ENCODE measurements at regions not wholly inside any gene's neighbourhood (a gene's known extent, or its start where the extent isn't known, plus 50 kb on each side); places are given as distances from the start of the nearest gene placed in this dataset.

DNA sequence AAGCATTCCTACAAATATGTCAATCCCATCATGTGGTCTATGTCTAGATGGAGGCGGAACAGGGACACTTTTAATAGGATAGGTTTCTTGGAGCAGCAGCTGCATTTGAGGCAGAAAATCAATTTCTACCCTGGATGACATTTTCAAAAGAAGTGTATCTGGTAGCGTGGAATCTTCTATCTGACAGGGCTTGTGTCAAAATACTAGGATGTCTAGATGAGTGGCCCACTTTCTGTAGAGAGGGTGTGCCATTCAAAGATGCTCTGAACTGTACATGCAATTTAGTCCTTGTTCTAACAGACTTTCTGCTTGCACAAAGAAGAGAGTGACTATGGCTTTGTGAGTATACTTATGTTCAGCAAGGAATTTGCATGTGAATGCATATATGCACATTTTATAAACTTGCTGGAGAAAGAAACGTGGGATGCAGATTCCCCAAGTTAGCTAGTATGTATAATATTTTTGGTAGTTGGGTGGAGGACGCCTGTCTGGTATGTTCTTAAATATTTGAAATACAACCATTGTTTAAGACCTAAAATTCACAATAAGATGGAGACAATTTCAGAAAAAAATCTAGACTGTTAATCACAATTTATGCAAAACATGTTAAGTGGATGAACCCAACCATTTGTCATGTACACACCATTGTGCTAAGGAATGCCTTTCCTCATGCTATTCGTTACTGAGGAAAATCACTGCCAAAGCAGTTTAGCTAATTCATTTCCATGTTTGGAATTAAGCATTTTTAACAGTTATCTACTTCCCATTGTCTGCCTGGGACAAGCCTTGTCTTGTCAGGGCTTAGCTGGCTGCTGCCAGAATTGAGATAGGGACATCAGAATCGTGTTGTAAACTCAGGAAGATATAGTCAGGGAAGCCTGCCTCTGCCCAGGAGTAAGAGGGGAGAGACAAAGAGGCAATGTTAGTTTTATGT, 129.1 kb upstream of the MEF2C start:
- no peak overlapping the region for H3K27ac ChIP-seq (ENCODE audit: low read depth, low read length)
- DNase-seq: no peak
- ChIA-PET CTCF (ENCODE audit: partially characterized antibody) (no interaction called here), POLR2A (ENCODE audit: partially characterized antibody) (no interaction called here)
- no peaks in the 10 kb centered on the region for H3K27me3 ChIP-seq (ENCODE audit: insufficient read depth, low read length)
- Mint-ChIP-seq H3K4me1 (no peaks in the 10 kb centered on the region), H3K36me3 (no peaks in the 10 kb centered on the region), H3K27me3 (no peaks in the 10 kb centered on the region), H3K9me3 (peaks cover 0 to 5% (median 0%) of the 10 kb centered on the region in 8 donors), H3K27ac (no peak overlapping the region), H3K4me3 (no peak overlapping the region)
- intact Hi-C loops (cut with micrococcal nuclease): no loop called here
- H3K9me3 ChIP-seq (ENCODE audit: control insufficient read depth in 1 of 2, low read length in 2 of 2): no peaks in the 10 kb centered on the region
- H3K36me3 ChIP-seq (ENCODE audit: insufficient read depth, low read length): no peaks in the 10 kb centered on the region
- no peaks in the 10 kb centered on the region for H3K4me1 ChIP-seq (ENCODE audit: insufficient read depth, low read length)
- no peak overlapping the region for H3K4me3 ChIP-seq (ENCODE audit: low read length in 2 of 2)

DNA sequence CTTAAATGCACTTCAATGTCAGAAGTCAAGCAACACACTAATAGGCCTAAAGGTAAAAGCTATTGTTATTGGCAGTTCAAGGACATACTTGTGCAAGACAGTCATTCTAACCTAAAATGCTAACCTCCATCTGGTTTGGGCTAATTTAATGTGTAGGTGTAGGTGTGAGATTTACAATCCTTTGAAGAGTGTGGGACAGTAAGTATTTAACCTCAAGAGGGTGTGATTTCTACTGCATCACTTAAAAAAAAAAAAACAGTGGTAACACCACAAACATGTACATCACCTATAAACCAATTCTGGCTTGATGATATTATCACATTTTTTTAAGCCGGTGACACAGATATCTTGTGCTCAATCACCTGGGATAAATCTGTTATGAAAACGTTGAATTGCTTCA, 127.5 kb upstream of the MEF2C start:
- POLR2A ChIA-PET (ENCODE audit: partially characterized antibody): no interaction called here
- CTCF ChIA-PET (ENCODE audit: partially characterized antibody): no interaction called here

DNA sequence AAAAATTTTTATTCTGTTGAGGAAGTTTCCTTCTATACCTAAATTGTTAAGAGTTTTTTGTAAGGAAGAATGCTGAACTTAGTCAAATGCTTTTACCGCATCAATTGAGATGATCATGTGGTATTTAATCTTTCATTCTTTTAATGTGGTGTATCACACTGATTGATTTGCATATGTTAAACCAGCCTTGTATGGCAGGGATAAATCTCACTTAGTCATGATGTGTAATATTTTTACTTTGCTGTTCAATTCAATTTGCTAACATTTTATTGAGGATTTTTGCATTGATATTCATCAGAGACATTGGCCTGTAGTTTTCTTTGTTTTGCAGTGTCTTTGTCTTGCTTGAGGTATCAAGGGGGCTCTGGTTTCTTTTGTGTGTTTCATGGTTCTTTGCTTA, 125.3 kb upstream of the MEF2C start:
- H3K27me3 ChIP-seq (ENCODE audit: insufficient read depth, low read length): no peaks in the 10 kb centered on the region
- ChIA-PET POLR2A (ENCODE audit: partially characterized antibody) (no interaction called here), CTCF (ENCODE audit: partially characterized antibody) (no interaction called here)
- H3K4me3 ChIP-seq (ENCODE audit: low read length in 2 of 2): no peak overlapping the region
- Mint-ChIP-seq H3K4me3 (no peak overlapping the region), H3K4me1 (no peaks in the 10 kb centered on the region), H3K36me3 (no peaks in the 10 kb centered on the region), H3K9me3 (peaks cover 0 to 10% (median 3%) of the 10 kb centered on the region in 8 donors), H3K27ac (no peak overlapping the region), H3K27me3 (no peaks in the 10 kb centered on the region)
- no peaks in the 10 kb centered on the region for H3K36me3 ChIP-seq (ENCODE audit: insufficient read depth, low read length)
- H3K27ac ChIP-seq (ENCODE audit: low read depth, low read length): no peak overlapping the region
- H3K9me3 ChIP-seq (ENCODE audit: control insufficient read depth in 1 of 2, low read length in 2 of 2): no peaks in the 10 kb centered on the region
- intact Hi-C loops (cut with micrococcal nuclease): no loop called here
- H3K4me1 ChIP-seq (ENCODE audit: insufficient read depth, low read length): no peaks in the 10 kb centered on the region
- DNase-seq: no peak

More for the DNA sequence above, 127.5 kb upstream of the MEF2C start:
- no peaks in the 10 kb centered on the region for H3K4me1 Mint-ChIP-seq
- Histone ChIP-seq H3K27ac (ENCODE audit: low read depth, low read length) (no peak overlapping the region), H3K27me3 (ENCODE audit: insufficient read depth, low read length) (no peaks in the 10 kb centered on the region), H3K36me3 (ENCODE audit: insufficient read depth, low read length) (no peaks in the 10 kb centered on the region), H3K9me3 (ENCODE audit: control insufficient read depth in 1 of 2, low read length in 2 of 2) (no peaks in the 10 kb centered on the region), H3K4me3 (ENCODE audit: low read length in 2 of 2) (no peak overlapping the region), H3K4me1 (ENCODE audit: insufficient read depth, low read length) (no peaks in the 10 kb centered on the region)
- H3K9me3 Mint-ChIP-seq: peaks cover 0 to 7% (median 0%) of the 10 kb centered on the region in 8 donors
- H3K36me3 Mint-ChIP-seq: no peaks in the 10 kb centered on the region
- no peak for DNase-seq
- intact Hi-C loops (cut with micrococcal nuclease): no loop called here
- no peaks in the 10 kb centered on the region for H3K27me3 Mint-ChIP-seq
- H3K4me3 Mint-ChIP-seq: no peak overlapping the region
- H3K27ac Mint-ChIP-seq: no peak overlapping the region

DNA sequence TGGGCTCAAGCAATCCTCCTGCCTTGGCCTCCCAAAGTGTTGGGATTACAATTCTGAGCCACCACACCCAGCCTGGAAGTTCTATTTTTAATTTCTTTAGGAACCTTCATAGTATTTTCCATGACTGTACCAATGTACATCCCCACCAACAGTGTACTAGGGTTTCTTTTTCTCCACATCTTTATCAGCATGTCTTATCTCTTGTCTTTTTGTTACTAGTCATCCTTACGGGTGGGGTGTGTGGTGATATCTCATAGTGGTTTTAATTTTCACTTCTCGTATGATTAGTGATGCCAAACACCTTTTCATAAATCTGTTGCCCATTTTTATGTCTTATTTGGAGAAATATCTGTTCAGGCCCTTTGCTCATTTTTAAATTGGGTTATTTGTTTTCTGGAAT, 123.0 kb upstream of the MEF2C start:
- POLR2A ChIA-PET (ENCODE audit: partially characterized antibody): no interaction called here
- intact Hi-C loops (cut with micrococcal nuclease): no loop called here

DNA sequence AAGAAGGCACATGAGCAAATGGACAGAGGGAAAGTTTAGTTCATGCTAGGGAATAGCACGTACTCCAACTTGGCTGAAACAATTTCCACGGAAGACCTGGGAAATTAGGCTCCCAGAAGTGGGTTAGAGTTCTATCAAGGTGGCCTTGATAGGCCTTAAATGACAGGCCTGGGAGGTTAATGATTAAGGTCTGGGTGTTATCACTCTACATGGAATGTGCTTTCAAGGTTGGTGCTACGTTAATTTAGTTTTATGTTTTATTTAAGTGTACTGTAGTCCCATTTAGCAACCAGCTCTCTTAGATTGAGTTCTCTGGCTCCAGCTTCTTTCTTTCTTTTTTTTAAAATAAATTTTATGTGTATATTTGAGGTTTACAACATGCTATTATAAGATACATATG, 121.4 kb upstream of the MEF2C start:
- ChIA-PET CTCF (ENCODE audit: partially characterized antibody) (no interaction called here), POLR2A (ENCODE audit: partially characterized antibody) (no interaction called here)
- H3K4me1 ChIP-seq (ENCODE audit: insufficient read depth, low read length): no peaks in the 10 kb centered on the region
- H3K36me3 Mint-ChIP-seq: no peaks in the 10 kb centered on the region
- H3K27me3 ChIP-seq (ENCODE audit: insufficient read depth, low read length): no peaks in the 10 kb centered on the region
- no peaks in the 10 kb centered on the region for H3K27me3 Mint-ChIP-seq
- no peak overlapping the region for H3K4me3 Mint-ChIP-seq
- H3K9me3 Mint-ChIP-seq: peaks cover 0 to 10% (median 3%) of the 10 kb centered on the region in 8 donors
- no peak overlapping the region for H3K27ac Mint-ChIP-seq
- intact Hi-C loops (cut with micrococcal nuclease): no loop called here
- DNase-seq: no peak
- H3K9me3 ChIP-seq (ENCODE audit: control insufficient read depth in 1 of 2, low read length in 2 of 2): no peaks in the 10 kb centered on the region
- no peaks in the 10 kb centered on the region for H3K36me3 ChIP-seq (ENCODE audit: insufficient read depth, low read length)
- no peaks in the 10 kb centered on the region for H3K4me1 Mint-ChIP-seq
- no peak overlapping the region for H3K4me3 ChIP-seq (ENCODE audit: low read length in 2 of 2)
- H3K27ac ChIP-seq (ENCODE audit: low read depth, low read length): no peak overlapping the region

More for the DNA sequence above, 123.0 kb upstream of the MEF2C start:
- no peak overlapping the region for H3K27ac Mint-ChIP-seq
- CTCF ChIA-PET (ENCODE audit: partially characterized antibody): no interaction called here
- peaks cover 0 to 10% (median 3%) of the 10 kb centered on the region in 8 donors for H3K9me3 Mint-ChIP-seq
- Histone ChIP-seq H3K27ac (ENCODE audit: low read depth, low read length) (no peak overlapping the region), H3K4me1 (ENCODE audit: insufficient read depth, low read length) (no peaks in the 10 kb centered on the region), H3K9me3 (ENCODE audit: control insufficient read depth in 1 of 2, low read length in 2 of 2) (no peaks in the 10 kb centered on the region), H3K36me3 (ENCODE audit: insufficient read depth, low read length) (no peaks in the 10 kb centered on the region), H3K27me3 (ENCODE audit: insufficient read depth, low read length) (no peaks in the 10 kb centered on the region), H3K4me3 (ENCODE audit: low read length in 2 of 2) (no peak overlapping the region)
- no peak overlapping the region for H3K4me3 Mint-ChIP-seq
- no peak for DNase-seq
- H3K36me3 Mint-ChIP-seq: no peaks in the 10 kb centered on the region
- H3K4me1 Mint-ChIP-seq: no peaks in the 10 kb centered on the region
- H3K27me3 Mint-ChIP-seq: no peaks in the 10 kb centered on the region

DNA sequence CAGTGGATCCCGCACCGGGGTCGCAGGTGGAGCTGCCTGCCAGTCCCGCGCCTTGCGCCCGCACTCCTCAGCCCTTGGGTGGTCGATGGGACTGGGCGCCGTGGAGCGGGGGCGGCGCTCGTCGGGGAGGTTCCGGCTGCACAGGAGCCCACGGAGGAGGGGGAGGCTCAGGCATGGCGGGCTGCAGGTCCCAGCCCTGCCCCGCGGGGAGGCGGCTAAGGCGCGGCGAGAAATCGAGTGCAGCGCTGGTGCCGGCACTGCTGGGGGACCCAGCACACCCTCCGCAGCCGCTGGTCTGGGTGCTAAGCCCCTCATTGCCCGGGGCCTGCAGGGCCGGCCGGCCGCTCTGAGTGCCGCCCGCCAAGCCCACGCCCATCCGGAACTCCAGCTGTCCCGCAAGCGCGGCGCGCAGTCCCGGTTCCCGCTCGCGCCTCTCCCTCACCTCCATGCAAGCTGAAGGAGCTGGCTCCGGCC, 120.6 kb upstream of the MEF2C start:
- Histone ChIP-seq H3K4me3 (ENCODE audit: low read length in 2 of 2) (no peak overlapping the region), H3K36me3 (ENCODE audit: insufficient read depth, low read length) (no peaks in the 10 kb centered on the region), H3K27me3 (ENCODE audit: insufficient read depth, low read length) (no peaks in the 10 kb centered on the region), H3K9me3 (ENCODE audit: control insufficient read depth in 1 of 2, low read length in 2 of 2) (no peaks in the 10 kb centered on the region), H3K4me1 (ENCODE audit: insufficient read depth, low read length) (no peaks in the 10 kb centered on the region), H3K27ac (ENCODE audit: low read depth, low read length) (no peak overlapping the region)
- POLR2A ChIA-PET (ENCODE audit: partially characterized antibody): no interaction called here
- intact Hi-C loops (cut with micrococcal nuclease): no loop called here
- CTCF ChIA-PET (ENCODE audit: partially characterized antibody): no interaction called here
- H3K9me3 Mint-ChIP-seq: peaks cover 0 to 10% (median 3%) of the 10 kb centered on the region in 8 donors
- no peak for DNase-seq
- no peak overlapping the region for H3K27ac Mint-ChIP-seq
- H3K36me3 Mint-ChIP-seq: no peaks in the 10 kb centered on the region
- no peaks in the 10 kb centered on the region for H3K27me3 Mint-ChIP-seq
- no peak overlapping the region for H3K4me3 Mint-ChIP-seq
- H3K4me1 Mint-ChIP-seq: no peaks in the 10 kb centered on the region

DNA sequence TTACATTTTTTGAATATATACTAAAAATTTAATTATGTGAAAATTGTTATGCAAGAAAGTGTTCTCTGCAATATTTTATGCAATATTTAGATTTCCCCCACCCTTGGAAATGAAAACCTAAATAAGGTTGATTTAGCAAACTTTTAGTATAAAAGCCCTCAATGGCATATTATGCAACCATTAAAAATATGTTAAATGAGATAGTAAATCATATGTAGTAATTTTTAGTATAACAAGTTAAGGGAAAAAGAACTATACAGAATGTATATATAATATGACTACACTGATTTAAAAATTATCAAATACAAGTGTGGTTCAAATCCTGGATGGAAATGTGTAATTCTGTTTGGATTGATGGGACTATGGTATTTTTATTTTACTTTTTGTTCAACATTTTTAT, 116.9 kb upstream of the MEF2C start:
- H3K9me3 Mint-ChIP-seq: peaks cover 0 to 5% (median under 1%) of the 10 kb centered on the region in 8 donors
- Histone ChIP-seq H3K4me1 (ENCODE audit: insufficient read depth, low read length) (no peaks in the 10 kb centered on the region), H3K9me3 (ENCODE audit: control insufficient read depth in 1 of 2, low read length in 2 of 2) (no peaks in the 10 kb centered on the region), H3K27ac (ENCODE audit: low read depth, low read length) (no peak overlapping the region), H3K4me3 (ENCODE audit: low read length in 2 of 2) (no peak overlapping the region), H3K36me3 (ENCODE audit: insufficient read depth, low read length) (no peaks in the 10 kb centered on the region), H3K27me3 (ENCODE audit: insufficient read depth, low read length) (no peaks in the 10 kb centered on the region)
- no peaks in the 10 kb centered on the region for H3K27me3 Mint-ChIP-seq
- ChIA-PET CTCF (ENCODE audit: partially characterized antibody) (no interaction called here), POLR2A (ENCODE audit: partially characterized antibody) (no interaction called here)
- no peaks in the 10 kb centered on the region for H3K36me3 Mint-ChIP-seq
- no peak overlapping the region for H3K27ac Mint-ChIP-seq
- no peak overlapping the region for H3K4me3 Mint-ChIP-seq
- DNase-seq: no peak
- intact Hi-C loops (cut with micrococcal nuclease): no loop called here
- no peaks in the 10 kb centered on the region for H3K4me1 Mint-ChIP-seq
